OCI-M2 (cell line): ENCODE measurements at regions not wholly inside any gene's neighbourhood (a gene's known extent, or its start where the extent isn't known, plus 50 kb on each side); places are given as distances from the start of the nearest gene placed in this dataset.
A peak's percentile ranks its signal among the peaks of the same experiment; 100 is the strongest.
"Not testable (repeated sequence)": the region's sequence is repeated elsewhere in the genome, so short reads cannot be mapped to it uniquely, and the experiment has no call there.

Experiments
- DNase-seq: peaks from one replicate; lab custom pipeline; 2025; ENCODE audit not compliant: unreplicated experiment; lab: John Stamatoyannopoulos, UW

- DNase-seq, result no peak
These were observed 1269.7 kb upstream of the SPRY2 start for GRCh38 chr13:81610644-81611043.

- no peak for DNase-seq
These were observed 1268.4 kb upstream of the SPRY2 start for GRCh38 chr13:81609335-81609734.

- no peak for DNase-seq
These were observed 1265.1 kb upstream of the SPRY2 start for GRCh38 chr13:81606074-81606473.

- DNase-seq, result no peak
These were observed 1261.3 kb upstream of the SPRY2 start for GRCh38 chr13:81602241-81602640.

- DNase-seq, result no peak
These were observed 1256.2 kb upstream of the SPRY2 start for GRCh38 chr13:81597101-81597500.

GRCh38 chr13:81596224-81596753 is 1255.4 kb upstream of the SPRY2 start:
- DNase-seq, result no peak

- DNase-seq, result no peak
These were observed 1250.7 kb upstream of the SPRY2 start for GRCh38 chr13:81591528-81592220.

GRCh38 chr13:81582381-81582780 is 1241.5 kb upstream of the SPRY2 start:
- DNase-seq, result no peak

- no peak for DNase-seq
These were observed 1236.8 kb upstream of the SPRY2 start for GRCh38 chr13:81577601-81578195.

- DNase-seq, result no peak
These were observed 1227.9 kb upstream of the SPRY2 start for GRCh38 chr13:81568824-81569223.

GRCh38 chr13:81565849-81566248 is 1224.9 kb upstream of the SPRY2 start:
- no peak for DNase-seq

- DNase-seq, result no peak
These were observed 1222.2 kb upstream of the SPRY2 start for GRCh38 chr13:81563091-81563490.

- DNase-seq, result no peak
These were observed 1221.7 kb upstream of the SPRY2 start for GRCh38 chr13:81562598-81562997.

GRCh38 chr13:81551036-81551435 is 1210.1 kb upstream of the SPRY2 start:
- no peak for DNase-seq

- DNase-seq, result not testable (repeated sequence)
These were observed 1205.4 kb upstream of the SPRY2 start for GRCh38 chr13:81546294-81546693.

- no peak for DNase-seq
These were observed 1199.9 kb upstream of the SPRY2 start for GRCh38 chr13:81540777-81541176.

- DNase-seq, result no peak
These were observed 1198.8 kb upstream of the SPRY2 start for GRCh38 chr13:81539643-81540150.

GRCh38 chr13:81498969-81499368 is 1158.0 kb upstream of the SPRY2 start:
- DNase-seq, result no peak

- no peak for DNase-seq
These were observed 1152.2 kb upstream of the SPRY2 start for GRCh38 chr13:81493144-81493543.

- DNase-seq, result no peak
These were observed 1151.5 kb upstream of the SPRY2 start for GRCh38 chr13:81492449-81492848.

GRCh38 chr13:81488021-81488420 is 1147.1 kb upstream of the SPRY2 start:
- no peak for DNase-seq

GRCh38 chr13:81487151-81487550 is 1146.2 kb upstream of the SPRY2 start:
- peak; percentile 1 for DNase-seq
